Left colon (tissue), 2 donors: ENCODE measurements at regions not wholly inside any gene's neighbourhood (a gene's known extent, or its start where the extent isn't known, plus 50 kb on each side); places are given as distances from the start of the nearest gene placed in this dataset.
A peak's percentile ranks its signal among the peaks of the same experiment; 100 is the strongest.

ENCODE experiments used
- ATAC-seq: fragments of 200-7000 bp; cut with Tn5 transposase; one replicate; pipeline ENCODE4 v1.9.1; 2020; ENCODE audit warnings: mild to moderate bottlenecking, moderate library complexity
- DNase-seq, 2 donors: peaks; one replicate each; pipeline ENCODE4 v3.0.0-alpha.2; 2020
- intact Hi-C, 2 donors: fragments of 100-400 bp; cut with DNase I in 1 of 2; cut with micrococcal nuclease in 1 of 2; formaldehyde crosslinking; loops; one replicate each; pipeline versions ENCODE4 v1.11.2 to v1.14.0; 2022; cut with DNase I, micrococcal nuclease
- donor health status: DM: no; HTN: no; CAD: no.
- donor health status: DM: yes; HTN: yes; CAD: no.

GRCh38 chr12:115506822-115507559 lies 770.5 kb downstream of the MED13L start:
- ATAC-seq (peak; percentile 43), DNase-seq (no peak)
- intact Hi-C loops = no loop called here

GRCh38 chr12:115504306-115505290 lies 772.9 kb downstream of the MED13L start:
- no peak for ATAC-seq
- intact Hi-C loops = no loop called here
- DNase-seq = no peak

GRCh38 chr12:115500872-115501271 lies 776.6 kb downstream of the MED13L start:
- no peak for DNase-seq
- intact Hi-C loops = no loop called here
- ATAC-seq = no peak

GRCh38 chr12:115495300-115495699 lies 782.2 kb downstream of the MED13L start:
- ATAC-seq (no peak), DNase-seq (no peak)
- intact Hi-C loops = no loop called here

GRCh38 chr12:115492553-115492952 lies 784.9 kb downstream of the MED13L start:
- intact Hi-C loops = no loop called here
- DNase-seq (no peak), ATAC-seq (no peak)

- intact Hi-C loops = no loop called here
- DNase-seq = no peak
- ATAC-seq = no peak
Measured at GRCh38 chr12:115491511-115492250, 785.8 kb downstream of the MED13L start.

- ATAC-seq = no peak
Measured at GRCh38 chr12:115489253-115489652, 788.2 kb downstream of the MED13L start.

GRCh38 chr12:115485967-115486366 lies 791.5 kb downstream of the MED13L start:
- no peak for ATAC-seq
- no peak for DNase-seq
- intact Hi-C loops = no loop called here

More at GRCh38 chr12:115489253-115489652, 788.2 kb downstream of the MED13L start:
- intact Hi-C loops = no loop called here
- no peak for DNase-seq

GRCh38 chr12:115485503-115485902 lies 792.0 kb downstream of the MED13L start:
- no peak for DNase-seq
- intact Hi-C loops = no loop called here
- no peak for ATAC-seq

GRCh38 chr12:115482943-115483342 lies 794.5 kb downstream of the MED13L start:
- ATAC-seq (no peak), DNase-seq (no peak)
- intact Hi-C loops = no loop called here

- intact Hi-C loops = no loop called here
- no peak for ATAC-seq
- no peak for DNase-seq
Measured at GRCh38 chr12:115481141-115481540, 796.4 kb downstream of the MED13L start.

GRCh38 chr12:115478505-115478904 lies 794.5 kb upstream of the TBX3 start:
- ATAC-seq = no peak
- intact Hi-C loops = no loop called here
- DNase-seq = no peak

GRCh38 chr12:115474539-115475353 lies 790.8 kb upstream of the TBX3 start:
- peak; percentile 84 for ATAC-seq
- intact Hi-C loops = no loop called here
- DNase-seq = no peak

- ATAC-seq = peak; percentile 44
- intact Hi-C loops = no loop called here
- no peak for DNase-seq
Measured at GRCh38 chr12:115473257-115473956, 789.4 kb upstream of the TBX3 start.

- intact Hi-C loops = no loop called here
- no peak for DNase-seq
- ATAC-seq = no peak
Measured at GRCh38 chr12:115472852-115473251, 788.9 kb upstream of the TBX3 start.

GRCh38 chr12:115470977-115471376 lies 787.0 kb upstream of the TBX3 start:
- ATAC-seq = no peak
- intact Hi-C loops = no loop called here
- DNase-seq = no peak

- ATAC-seq (no peak), DNase-seq (no peak)
- intact Hi-C loops = no loop called here
Measured at GRCh38 chr12:115470526-115470925, 786.6 kb upstream of the TBX3 start.

GRCh38 chr12:115468087-115468510 lies 784.1 kb upstream of the TBX3 start:
- peak; percentile 97 for ATAC-seq
- DNase-seq = peak; percentile 62 to 75
- intact Hi-C loops = no loop called here
